WTC11 (cell line): ENCODE measurements at regions not wholly inside any gene's neighbourhood (a gene's known extent, or its start where the extent isn't known, plus 50 kb on each side); places are given as distances from the start of the nearest gene placed in this dataset.

ENCODE experiments used
- ATF2 ChIP-seq: sonication (generic); formaldehyde crosslinking; IDR thresholded peaks from 2 replicates; pipeline ENCODE4 v1.8.1; 2022; ENCODE audit warnings: low read depth, missing genetic modification reagents, borderline replicate concordance
- CREM ChIP-seq: sonication (generic); formaldehyde crosslinking; IDR thresholded peaks from 2 replicates; pipeline ENCODE4 v1.8.1; 2022; ENCODE audit warnings: mild to moderate bottlenecking, missing genetic modification reagents, moderate library complexity
- CTCF ChIP-seq: fragments of 200-600 bp; IDR thresholded peaks from 2 replicates; pipeline ENCODE4 v1.8.0; 2022; ENCODE audit warnings: antibody characterized with exemption
- E2F1 ChIP-seq: sonication (generic); formaldehyde crosslinking; IDR thresholded peaks from 2 replicates; pipeline ENCODE4 v1.8.0; 2022; ENCODE audit warnings: mild to moderate bottlenecking, missing genetic modification reagents
- E2F5 ChIP-seq: sonication (generic); formaldehyde crosslinking; IDR thresholded peaks from 2 replicates; pipeline ENCODE4 v1.8.1; 2022; ENCODE audit warnings: mild to moderate bottlenecking, moderate library complexity, missing genetic modification reagents
- MAX ChIP-seq: sonication (generic); formaldehyde crosslinking; IDR thresholded peaks from 2 replicates; pipeline ENCODE4 v1.8.0; 2022; ENCODE audit warnings: mild to moderate bottlenecking, missing genetic modification reagents
- NFE2L1 ChIP-seq: sonication (generic); formaldehyde crosslinking; IDR thresholded peaks from 2 replicates; pipeline ENCODE4 v1.8.1; 2023; ENCODE audit warnings: missing genetic modification reagents
- NR1H2 ChIP-seq: sonication (generic); formaldehyde crosslinking; IDR thresholded peaks from 2 replicates; pipeline ENCODE4 v1.9.0; 2021; ENCODE audit warnings: mild to moderate bottlenecking, moderate library complexity, missing genetic modification reagents
- SP1 ChIP-seq: sonication (generic); formaldehyde crosslinking; conservative IDR thresholded peaks from 2 replicates; pipeline ENCODE4 v1.8.1; 2022; ENCODE audit warnings: missing genetic modification reagents
- TCF7 ChIP-seq: sonication (generic); formaldehyde crosslinking; IDR thresholded peaks from 2 replicates; pipeline ENCODE4 v1.8.0; 2022; ENCODE audit warnings: mild to moderate bottlenecking, low read depth, missing genetic modification reagents, moderate library complexity
- USF2 ChIP-seq: sonication (generic); formaldehyde crosslinking; IDR thresholded peaks from 2 replicates; pipeline ENCODE4 v1.8.1; 2023; ENCODE audit warnings: mild to moderate bottlenecking, missing genetic modification reagents, moderate library complexity
- ZBTB43 ChIP-seq: sonication (generic); formaldehyde crosslinking; IDR thresholded peaks from 2 replicates; pipeline ENCODE4 v1.8.1; 2023; ENCODE audit warnings: mild to moderate bottlenecking, missing genetic modification reagents
- ZNF425 ChIP-seq: fragments of 250-450 bp; sonication (Bioruptor Pico); conservative IDR thresholded peaks from 2 replicates; pipeline ENCODE4 v1.9.0; 2021; ENCODE audit warnings: mild to moderate bottlenecking
- ZNF671 ChIP-seq: fragments of 250-450 bp; sonication (Bioruptor Pico); IDR thresholded peaks from 2 replicates; pipeline ENCODE4 v1.8.0; 2021; ENCODE audit warnings: mild to moderate bottlenecking

- TF ChIP-seq CTCF (0 out of 2 replicates have a peak, but pooled peaks have one; percentile 23), TCF7 (CRISPR knock-in tag) (no peak), ZNF671 (CRISPR knock-in tag) (no peak), E2F5 (CRISPR knock-in tag) (no peak), USF2 (CRISPR knock-in tag) (no peak), ATF2 (CRISPR knock-in tag) (no peak), SP1 (CRISPR knock-in tag) (no peak), E2F1 (no peak), CREM (CRISPR knock-in tag) (no peak), MAX (no peak), ZNF425 (no peak), NFE2L1 (CRISPR knock-in tag) (no peak), ZBTB43 (no peak), NR1H2 (CRISPR knock-in tag) (no peak)
These were observed 142.9 kb downstream of the SLCO4C1 start for GRCh38 chr5:102153003-102153759.
